ENCODE measurements at regions not wholly inside any gene's neighbourhood (a gene's known extent, or its start where the extent isn't known, plus 50 kb on each side); places are given as distances from the start of the nearest gene placed in this dataset.

- peak; percentile 64 for DNase-seq (ENCODE audit: low read depth)
Measured at GRCh38 chr6:141451511-141452353, 681.0 kb upstream of the GJE1 start.

DNA sequence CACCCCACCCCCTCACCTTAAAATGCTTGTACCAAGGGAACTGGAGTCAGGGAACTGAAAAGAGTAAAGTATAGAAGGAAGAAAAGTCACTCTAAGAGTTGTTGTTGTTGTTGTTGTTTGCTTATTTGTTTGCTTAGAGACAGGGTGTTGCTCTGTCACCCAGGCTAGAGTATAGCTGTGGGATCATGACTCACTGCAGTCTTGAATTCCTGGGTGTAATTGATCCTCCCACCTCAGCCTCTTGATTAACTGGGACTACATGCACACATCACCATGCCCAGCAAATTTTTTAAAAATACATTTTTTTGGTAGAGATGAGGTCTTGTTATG is 681.6 kb upstream of the GJE1 start:
- DNase-seq (ENCODE audit: low read depth) = no peak

- no peak for DNase-seq (ENCODE audit: low read depth)
Measured at GRCh38 chr6:141445928-141446628, 686.6 kb upstream of the GJE1 start.

DNA sequence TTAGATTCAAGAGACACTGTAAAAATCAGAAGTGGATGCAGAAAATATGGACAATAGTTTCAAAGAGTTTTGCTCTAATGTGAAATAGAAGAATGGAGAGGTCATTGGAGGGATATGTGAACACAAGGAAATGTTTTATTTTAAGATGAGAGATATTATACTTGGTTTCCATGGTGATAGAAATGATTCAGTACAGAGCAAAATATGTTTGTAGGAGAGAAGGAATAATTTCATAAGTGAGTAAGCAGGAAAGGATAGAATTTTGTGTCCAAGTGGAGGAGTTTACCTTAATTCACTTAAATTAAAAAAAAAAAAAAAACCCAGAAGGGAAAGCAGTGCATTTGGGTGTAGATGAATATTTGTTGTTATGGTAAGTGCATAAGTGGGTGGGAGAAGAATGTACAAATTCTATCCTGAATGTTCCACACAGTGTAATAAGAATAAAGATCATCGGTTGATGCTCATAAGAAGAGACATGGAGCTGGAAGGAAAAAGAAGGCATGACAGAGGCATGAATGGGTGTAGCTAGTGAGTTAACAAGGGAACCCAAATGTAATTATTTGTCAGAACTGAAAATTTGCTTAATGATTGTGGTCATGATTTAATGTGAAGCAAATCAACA is 688.9 kb upstream of the GJE1 start:
- peak; percentile 28 for DNase-seq (ENCODE audit: low read depth)

GRCh38 chr6:141443032-141443431 is 689.7 kb upstream of the GJE1 start:
- DNase-seq (ENCODE audit: low read depth) = no peak

DNA sequence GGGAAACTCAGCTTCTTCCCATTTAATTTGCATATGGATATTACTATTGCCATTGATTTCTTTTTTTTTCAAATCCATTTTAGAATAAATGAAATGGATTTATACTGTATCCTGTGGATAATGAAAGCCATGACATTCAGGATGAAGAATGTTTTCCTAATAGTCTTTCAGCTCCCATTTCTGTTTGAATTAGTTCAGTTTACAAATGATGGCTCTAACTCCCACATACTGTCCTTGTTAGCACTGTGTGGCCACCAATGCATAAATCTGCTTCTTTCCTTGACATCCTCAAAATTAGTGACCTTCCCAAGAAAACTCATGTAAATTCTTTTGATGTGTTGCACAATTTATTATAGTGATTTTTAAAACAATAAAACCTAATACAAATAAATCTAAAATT is 693.2 kb upstream of the GJE1 start:
- DNase-seq (ENCODE audit: low read depth) = no peak

- DNase-seq (ENCODE audit: low read depth) = no peak
Measured at GRCh38 chr6:141437685-141438084, 695.0 kb upstream of the GJE1 start.

GRCh38 chr6:141437011-141437410 is 695.7 kb upstream of the GJE1 start:
- no peak for DNase-seq (ENCODE audit: low read depth)

- no peak for DNase-seq (ENCODE audit: low read depth)
Measured at GRCh38 chr6:141426400-141426980, 706.2 kb upstream of the GJE1 start.

DNA sequence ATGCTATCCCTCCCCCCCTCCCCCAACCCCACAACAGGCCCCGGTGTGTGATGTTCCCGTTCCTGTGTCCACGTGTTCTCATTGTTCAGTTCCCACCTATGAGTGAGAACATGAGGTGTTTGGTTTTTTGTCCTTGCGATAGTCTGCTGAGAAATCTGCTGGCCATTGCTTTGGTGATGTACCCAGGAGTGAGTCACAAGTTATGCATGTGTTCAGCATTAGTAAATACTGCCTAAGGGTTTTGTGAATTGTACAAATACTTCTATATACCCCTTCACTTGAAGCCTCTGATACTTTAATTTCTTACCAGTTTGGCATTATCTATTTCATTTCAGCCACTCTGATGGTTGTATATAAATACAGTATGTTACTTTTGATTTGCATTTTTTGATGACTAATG is 711.3 kb upstream of the GJE1 start:
- DNase-seq (ENCODE audit: low read depth) = peak; percentile 84

GRCh38 chr6:141418076-141418475 is 714.6 kb upstream of the GJE1 start:
- no peak for DNase-seq (ENCODE audit: low read depth)

DNA sequence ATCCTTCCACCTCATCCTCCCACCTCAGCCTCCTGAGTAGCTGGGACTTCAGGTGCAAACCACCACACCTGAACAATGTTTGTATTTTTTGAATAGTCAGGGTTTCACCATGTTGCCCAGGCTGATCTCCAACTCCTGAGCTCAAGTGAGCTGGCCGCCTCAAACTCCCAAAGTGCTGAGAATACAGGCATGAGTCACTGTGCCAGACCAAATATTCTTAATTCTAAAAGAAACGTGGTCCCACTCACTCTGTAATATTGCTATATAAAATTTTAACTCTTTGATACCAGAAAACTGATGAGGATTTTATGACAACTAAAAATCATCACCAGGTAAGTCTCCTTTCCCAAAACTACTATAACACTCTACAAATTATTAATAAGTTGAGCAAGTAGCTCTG is 716.8 kb upstream of the GJE1 start:
- no peak for DNase-seq (ENCODE audit: low read depth)

- peak; percentile 32 for DNase-seq (ENCODE audit: low read depth)
Measured at GRCh38 chr6:141413196-141413595, 719.5 kb upstream of the GJE1 start.

- no peak for DNase-seq (ENCODE audit: low read depth)
Measured at GRCh38 chr6:141406761-141407160, 726.0 kb upstream of the GJE1 start.

- DNase-seq (ENCODE audit: low read depth) = peak; percentile 68
Measured at GRCh38 chr6:141403827-141404226, 728.9 kb upstream of the GJE1 start.

GRCh38 chr6:141403103-141403502 is 729.6 kb upstream of the GJE1 start:
- DNase-seq (ENCODE audit: low read depth) = no peak

DNA sequence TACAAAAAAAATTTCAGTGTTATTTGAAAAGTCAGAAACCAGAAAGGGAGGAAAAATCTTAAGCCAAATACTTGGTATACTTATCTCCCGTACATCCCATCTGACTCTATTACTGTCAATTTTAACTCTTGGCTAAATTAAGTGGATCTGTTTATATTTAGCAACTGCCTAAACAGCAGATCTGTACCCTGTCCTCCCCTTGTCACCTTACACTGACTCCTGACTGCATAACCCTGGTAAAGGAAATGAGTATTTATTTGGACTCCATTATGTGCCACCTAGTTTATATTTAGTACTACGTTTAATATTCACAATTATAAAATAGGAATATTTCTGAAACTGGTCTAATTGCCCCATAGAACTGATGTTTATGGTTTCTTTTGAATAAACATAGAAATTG is 730.2 kb upstream of the GJE1 start:
- no peak for DNase-seq (ENCODE audit: low read depth)

DNA sequence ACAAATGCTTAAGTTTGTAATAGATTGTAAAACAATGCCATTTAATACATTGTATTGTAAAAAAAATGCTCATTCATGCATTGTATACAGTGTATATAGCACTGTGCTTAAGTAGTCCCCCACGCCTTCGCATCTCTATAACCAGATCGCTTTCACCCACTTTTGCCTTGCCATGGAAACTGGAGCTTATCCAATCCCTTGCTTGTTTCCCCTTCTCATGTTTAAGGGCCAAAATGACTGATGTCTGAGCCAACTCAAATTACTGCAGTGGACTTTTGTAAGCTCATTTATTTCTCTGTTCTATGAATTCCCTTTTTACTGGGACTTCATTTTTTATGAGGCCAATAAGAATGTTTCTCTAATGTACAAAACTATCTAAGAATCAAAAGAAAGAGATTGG is 730.9 kb upstream of the GJE1 start:
- DNase-seq (ENCODE audit: low read depth) = no peak

DNA sequence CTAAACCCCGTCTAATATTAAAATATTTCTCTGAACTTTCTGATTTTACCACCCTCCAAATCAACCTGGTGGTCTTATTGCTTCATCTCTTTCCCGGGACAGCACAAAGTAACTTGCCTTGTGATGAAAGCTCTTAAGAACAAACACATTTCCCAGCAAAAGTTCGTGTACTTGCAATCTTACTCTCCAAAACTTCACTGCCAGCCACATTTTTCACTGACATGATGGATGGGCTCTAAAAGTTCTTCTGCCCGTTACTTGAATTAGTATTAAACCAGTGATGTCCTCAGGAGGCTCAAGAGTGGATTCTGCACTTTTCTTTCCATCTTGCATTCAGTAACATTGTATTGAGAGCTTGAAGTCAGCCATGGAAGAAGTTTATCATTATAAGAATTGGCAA is 731.6 kb upstream of the GJE1 start:
- DNase-seq (ENCODE audit: low read depth) = peak; percentile 68

DNA sequence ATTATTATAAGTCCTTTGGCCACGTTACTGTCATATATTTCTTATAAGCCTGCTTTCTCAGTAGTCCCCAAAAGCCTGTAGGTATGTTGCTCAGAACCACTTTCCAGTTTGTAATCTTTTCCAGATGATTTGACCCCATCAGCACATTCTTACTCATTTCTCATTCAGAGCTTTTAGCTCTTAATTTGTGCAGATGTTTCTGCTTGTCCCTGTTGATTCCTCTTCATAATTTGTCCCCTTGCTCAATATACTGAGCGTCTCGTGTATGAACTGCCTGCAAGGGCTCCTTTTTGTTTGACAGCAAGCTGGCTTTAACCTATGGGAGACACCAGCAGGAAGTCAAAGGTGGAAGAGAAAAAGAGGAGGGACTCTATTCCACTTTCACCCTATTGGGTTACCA is 733.8 kb upstream of the GJE1 start:
- peak; percentile 71 for DNase-seq (ENCODE audit: low read depth)

GRCh38 chr6:141395443-141396008 is 737.2 kb upstream of the GJE1 start:
- DNase-seq (ENCODE audit: low read depth) = no peak

DNA sequence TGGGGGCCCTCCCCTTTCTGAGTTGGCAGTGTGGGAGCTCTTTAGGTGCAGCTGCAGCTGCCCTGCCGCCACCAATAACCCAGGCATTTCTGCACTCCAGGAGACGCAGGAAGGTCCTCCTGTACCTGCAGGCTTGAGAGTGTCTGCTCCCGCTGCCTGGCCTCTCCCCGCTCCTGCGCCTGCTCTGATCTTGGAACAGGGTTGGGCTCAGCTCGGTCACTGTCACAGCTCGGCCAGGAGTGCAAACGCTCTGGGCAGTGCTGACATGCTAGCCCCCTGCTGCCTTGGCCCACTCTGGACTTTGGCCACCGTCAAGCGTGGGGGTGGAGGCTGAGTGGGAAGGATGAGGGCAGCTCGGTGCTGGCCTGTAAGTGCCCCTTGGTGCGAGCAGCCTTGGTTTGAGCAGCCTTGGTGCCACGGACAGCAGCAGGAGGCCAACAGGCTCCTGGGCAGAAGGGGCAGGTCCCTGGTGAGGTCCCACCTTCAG is 738.1 kb upstream of the GJE1 start:
- no peak for DNase-seq (ENCODE audit: low read depth)

Data from fibroblast of gingiva (primary cell).